Mucosa of gallbladder (tissue), 1 donor: ENCODE measurements at regions not wholly inside any gene's neighbourhood (a gene's known extent, or its start where the extent isn't known, plus 50 kb on each side); places are given as distances from the start of the nearest gene placed in this dataset.

Source experiments
- DNase-seq: peaks from one replicate; pipeline ENCODE4 v3.0.0-alpha.2; 2020; ENCODE audit warnings: low spot score
- donor health status: DM: no; HTN: no; CAD: no.

- DNase-seq = no peak
These were observed 913.4 kb downstream of the SLITRK6 start for GRCh38 chr13:84885868-84886267.

GRCh38 chr13:84873951-84874350 lies 925.3 kb downstream of the SLITRK6 start:
- no peak for DNase-seq

- DNase-seq = no peak
These were observed 929.0 kb downstream of the SLITRK6 start for GRCh38 chr13:84870190-84870589.

GRCh38 chr13:84867246-84867645 lies 932.0 kb downstream of the SLITRK6 start:
- no peak for DNase-seq

GRCh38 chr13:84865783-84866221 lies 933.4 kb downstream of the SLITRK6 start:
- DNase-seq = no peak

GRCh38 chr13:84864341-84864740 lies 934.9 kb downstream of the SLITRK6 start:
- no peak for DNase-seq

GRCh38 chr13:84847107-84847506 lies 952.1 kb downstream of the SLITRK6 start:
- DNase-seq = no peak

GRCh38 chr13:84845907-84846619 lies 953.2 kb downstream of the SLITRK6 start:
- DNase-seq = no peak

GRCh38 chr13:84844473-84844872 lies 954.7 kb downstream of the SLITRK6 start:
- no peak for DNase-seq

GRCh38 chr13:84843368-84843767 lies 955.9 kb downstream of the SLITRK6 start:
- no peak for DNase-seq

GRCh38 chr13:84834201-84834600 lies 951.9 kb upstream of the SLITRK1 start:
- DNase-seq = no peak

GRCh38 chr13:84831666-84832657 lies 949.7 kb upstream of the SLITRK1 start:
- DNase-seq = no peak

GRCh38 chr13:84823528-84823927 lies 941.3 kb upstream of the SLITRK1 start:
- no peak for DNase-seq

GRCh38 chr13:84821261-84821660 lies 939.0 kb upstream of the SLITRK1 start:
- no peak for DNase-seq

GRCh38 chr13:84816567-84817105 lies 934.4 kb upstream of the SLITRK1 start:
- no peak for DNase-seq

GRCh38 chr13:84812789-84813188 lies 930.5 kb upstream of the SLITRK1 start:
- no peak for DNase-seq

- no peak for DNase-seq
These were observed 929.8 kb upstream of the SLITRK1 start for GRCh38 chr13:84812078-84812477.

- DNase-seq = no peak
These were observed 928.5 kb upstream of the SLITRK1 start for GRCh38 chr13:84810781-84811180.

GRCh38 chr13:84802073-84802472 lies 919.8 kb upstream of the SLITRK1 start:
- no peak for DNase-seq

- DNase-seq = no peak
These were observed 902.3 kb upstream of the SLITRK1 start for GRCh38 chr13:84784443-84785153.

- no peak for DNase-seq
These were observed 895.0 kb upstream of the SLITRK1 start for GRCh38 chr13:84777316-84777715.

GRCh38 chr13:84776593-84776992 lies 894.3 kb upstream of the SLITRK1 start:
- DNase-seq = no peak
